GM21576 (cell line): ENCODE measurements at regions not wholly inside any gene's neighbourhood (a gene's known extent, or its start where the extent isn't known, plus 50 kb on each side); places are given as distances from the start of the nearest gene placed in this dataset.
"Not testable (repeated sequence)": the region's sequence is repeated elsewhere in the genome, so short reads cannot be mapped to it uniquely, and the experiment has no call there.

Source experiments
- ATAC-seq: cut with Tn5 transposase; IDR thresholded peaks from one replicate; pipeline ENCODE4 v1.9.1; 2021; ENCODE audit warnings: mild to moderate bottlenecking, moderate library complexity; ENCODE audit not compliant: unreplicated experiment

DNA sequence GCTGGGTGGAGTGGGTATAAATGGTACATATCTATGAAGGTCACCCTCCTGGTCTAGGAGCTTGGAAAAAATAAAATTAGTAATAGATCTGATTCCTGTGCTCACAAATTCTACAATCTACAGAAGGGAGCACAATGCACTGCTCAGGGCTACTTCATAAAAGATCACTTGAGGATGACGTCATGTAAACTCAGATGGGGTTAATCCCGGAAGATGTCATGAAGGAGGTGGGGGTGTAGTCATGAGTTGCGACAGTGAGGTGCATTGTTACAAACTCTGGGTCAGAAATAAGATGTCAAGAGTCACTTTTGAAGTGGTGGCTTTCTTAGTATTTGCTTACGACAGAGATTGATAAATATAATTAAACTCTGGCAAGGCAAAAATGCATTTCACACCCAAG is 68.2 kb downstream of the LHX9 start:
- ATAC-seq, result no peak

DNA sequence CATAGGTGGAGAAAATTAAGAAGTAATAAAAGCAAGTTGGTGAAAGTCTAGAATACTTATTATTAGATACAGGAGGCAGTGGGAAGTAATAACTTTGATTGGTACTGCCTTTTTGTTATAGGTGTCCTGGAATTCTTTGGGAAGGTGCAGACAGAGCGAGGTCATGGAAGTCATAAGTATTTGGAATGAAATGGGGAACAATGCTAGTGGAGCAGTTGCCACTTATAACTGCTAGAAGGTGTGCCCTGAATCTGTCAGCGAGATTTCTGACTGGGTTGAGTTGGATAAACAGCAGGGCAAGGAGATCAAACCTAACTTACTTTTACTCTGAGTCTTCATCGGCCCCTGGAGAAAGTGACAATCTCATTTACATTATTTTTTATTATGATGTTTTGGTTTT is 69.6 kb downstream of the LHX9 start:
- no peak for ATAC-seq

DNA sequence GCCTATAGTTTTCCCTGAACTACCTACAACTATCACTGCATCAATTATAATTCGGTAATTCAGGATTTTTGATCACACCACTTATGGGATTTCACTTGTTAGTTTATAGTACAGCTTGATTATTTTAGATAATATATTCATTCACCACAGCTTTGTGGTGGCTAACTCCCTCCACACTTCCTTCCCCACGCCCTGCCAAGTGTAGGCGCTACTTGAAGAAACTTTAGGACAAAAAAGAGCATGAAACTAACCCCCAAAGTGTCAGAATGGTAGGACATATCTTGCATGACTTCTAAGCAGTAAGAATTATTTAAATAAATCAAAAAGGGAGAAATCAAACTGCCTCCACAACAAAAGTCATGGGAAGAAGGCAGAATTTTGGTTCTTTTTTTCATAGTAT is 70.1 kb downstream of the LHX9 start:
- ATAC-seq, result no peak

DNA sequence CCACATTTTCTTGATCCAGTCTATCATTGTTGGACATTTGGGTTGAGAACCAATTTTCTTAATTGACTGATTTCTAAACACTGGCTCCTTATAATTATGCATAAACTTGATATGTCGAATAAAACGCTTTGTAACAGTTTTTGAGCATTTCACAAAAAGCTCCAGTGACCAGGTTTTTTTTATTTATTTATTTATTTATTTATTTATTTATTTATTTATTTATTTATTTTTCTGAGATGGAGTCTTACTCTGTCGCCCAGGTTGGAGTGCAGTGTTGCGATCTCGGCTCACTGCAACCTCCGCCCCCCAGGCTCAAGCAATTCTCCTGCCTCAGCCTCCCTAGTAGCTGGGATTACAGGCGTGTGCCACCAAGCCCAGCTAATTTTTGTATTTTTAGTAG is 71.4 kb downstream of the LHX9 start:
- not testable (repeated sequence) for ATAC-seq

DNA sequence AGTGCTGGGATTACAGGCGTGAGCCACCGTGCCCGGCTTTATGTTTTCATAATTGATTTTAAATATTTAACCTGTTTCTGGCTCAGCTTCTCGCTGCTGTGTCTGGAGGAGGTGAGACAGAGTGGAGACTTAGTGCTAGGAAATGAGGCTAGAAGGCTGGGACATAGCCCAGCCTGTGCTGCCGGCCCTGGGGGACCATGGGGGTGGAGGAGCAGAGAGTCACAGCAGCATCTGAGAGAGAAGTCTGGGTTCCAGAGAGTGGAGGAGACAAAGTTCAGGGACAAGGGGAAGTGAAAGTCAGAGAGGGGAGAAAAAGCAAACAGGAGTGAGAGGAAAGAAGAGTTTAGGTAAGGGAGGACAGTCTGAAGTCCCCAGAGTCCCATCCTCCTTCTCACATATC is 71.9 kb downstream of the LHX9 start:
- ATAC-seq, result no peak

DNA sequence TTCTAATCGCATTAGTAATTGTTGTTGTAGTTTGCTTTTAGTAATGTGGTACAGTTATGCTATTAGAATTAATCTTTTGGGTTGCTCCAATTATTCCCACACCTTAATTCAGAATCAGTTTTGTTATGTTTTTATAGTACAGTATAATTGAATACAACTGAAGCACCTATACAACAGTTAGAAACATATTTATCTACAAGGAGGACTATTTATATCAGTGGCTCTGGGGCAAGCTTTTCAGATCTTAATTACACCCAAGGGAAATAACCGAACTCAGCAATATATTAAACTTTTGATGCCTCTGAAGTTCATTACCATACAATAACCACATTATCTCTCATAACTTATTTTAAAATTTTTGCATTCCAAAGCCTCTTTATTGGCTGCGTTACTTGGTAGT is 74.4 kb downstream of the LHX9 start:
- no peak for ATAC-seq

DNA sequence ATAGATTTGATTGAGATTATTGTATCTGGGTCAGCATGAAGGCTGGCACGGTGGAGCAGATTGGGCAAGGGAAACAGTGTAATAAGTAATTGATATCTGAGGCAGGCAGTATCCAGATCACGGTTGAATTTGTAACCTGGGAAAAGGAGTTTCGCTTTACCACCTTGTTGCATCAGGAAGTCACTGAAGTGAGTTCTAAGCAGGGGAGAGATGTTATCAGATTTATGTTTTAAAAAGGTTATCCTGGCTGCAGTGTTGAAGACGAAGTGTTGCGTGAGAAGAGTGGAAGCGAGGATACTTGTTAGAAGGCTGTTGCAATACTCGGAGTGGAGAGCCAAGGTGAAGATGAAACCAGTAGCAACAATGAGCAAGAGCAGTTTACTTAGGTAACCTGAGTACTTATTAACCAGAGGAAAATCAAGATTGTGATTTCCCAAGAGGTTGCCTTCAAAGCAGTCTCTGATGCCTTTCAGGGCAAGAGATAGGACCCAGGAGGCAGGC is 77.8 kb downstream of the LHX9 start:
- no peak for ATAC-seq

DNA sequence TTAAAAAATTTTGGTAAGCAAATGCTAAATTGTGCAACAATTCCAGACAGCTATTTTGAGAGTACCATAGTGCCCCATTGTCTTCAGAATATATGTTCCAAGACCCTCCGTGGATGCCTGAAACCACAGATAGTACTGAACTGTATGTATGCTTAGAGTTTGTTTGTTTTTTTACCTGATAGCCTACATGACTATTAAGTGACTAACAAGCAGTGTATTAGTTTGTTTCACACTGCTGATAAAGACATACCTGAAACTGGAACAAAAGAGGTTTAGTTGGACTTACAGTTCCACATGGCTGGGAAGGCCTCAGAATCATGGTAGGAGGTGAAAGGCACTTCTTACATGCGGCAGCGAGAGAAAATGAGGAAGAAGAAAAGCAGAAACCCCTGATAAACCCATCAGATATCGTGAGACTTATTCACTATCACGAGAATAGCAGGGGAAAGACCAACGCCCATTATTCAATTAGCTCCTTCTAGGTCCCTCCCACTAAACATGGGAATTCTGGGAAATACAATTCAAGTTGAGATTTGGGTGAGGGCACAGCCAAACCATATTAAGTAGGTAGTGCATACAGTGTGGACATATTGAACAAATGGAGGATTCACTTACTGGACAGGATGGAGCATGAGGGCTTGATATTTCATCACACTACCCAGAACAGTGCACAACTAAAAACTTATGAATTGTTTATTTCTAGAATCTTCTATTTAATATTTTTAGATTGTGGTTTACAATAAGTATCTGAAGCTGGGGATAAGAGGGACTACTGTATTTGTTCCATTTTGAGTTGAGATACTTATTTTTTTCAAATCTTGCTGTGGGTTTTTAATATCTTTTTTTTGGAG is 78.5 kb downstream of the LHX9 start:
- no peak for ATAC-seq

DNA sequence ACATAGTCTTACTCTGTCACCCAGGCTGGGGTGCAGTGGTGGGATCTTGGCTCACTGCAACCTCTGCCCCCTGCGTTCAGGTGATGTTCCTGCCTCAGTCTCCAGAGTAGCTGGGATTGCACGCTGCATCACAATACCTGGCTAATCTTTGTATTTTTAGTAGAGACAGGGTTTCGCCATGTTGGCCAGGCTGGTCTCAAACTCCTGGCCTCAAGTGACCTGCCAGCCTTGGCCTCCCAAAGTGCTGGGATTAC is 79.0 kb downstream of the LHX9 start:
- ATAC-seq, result not testable (repeated sequence)

DNA sequence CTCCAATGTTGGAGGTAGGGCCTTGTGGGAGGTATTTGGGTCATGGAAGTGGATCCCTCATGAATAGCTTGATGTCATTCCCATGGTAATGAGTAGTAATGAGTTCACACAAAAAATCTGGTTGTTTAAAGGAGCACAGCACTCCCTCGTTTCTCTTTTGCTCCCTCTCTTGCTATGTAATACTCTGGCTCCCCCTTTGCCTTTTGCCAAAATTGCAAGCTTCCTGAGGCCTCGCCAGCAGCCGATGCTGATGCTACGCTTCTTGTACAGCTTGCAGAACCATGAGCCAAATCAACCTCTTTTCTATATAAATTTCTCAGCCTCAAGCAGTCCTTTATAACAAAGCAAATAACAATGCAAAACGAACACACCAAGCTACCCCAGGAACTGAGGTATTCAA is 80.9 kb downstream of the LHX9 start:
- ATAC-seq, result no peak

DNA sequence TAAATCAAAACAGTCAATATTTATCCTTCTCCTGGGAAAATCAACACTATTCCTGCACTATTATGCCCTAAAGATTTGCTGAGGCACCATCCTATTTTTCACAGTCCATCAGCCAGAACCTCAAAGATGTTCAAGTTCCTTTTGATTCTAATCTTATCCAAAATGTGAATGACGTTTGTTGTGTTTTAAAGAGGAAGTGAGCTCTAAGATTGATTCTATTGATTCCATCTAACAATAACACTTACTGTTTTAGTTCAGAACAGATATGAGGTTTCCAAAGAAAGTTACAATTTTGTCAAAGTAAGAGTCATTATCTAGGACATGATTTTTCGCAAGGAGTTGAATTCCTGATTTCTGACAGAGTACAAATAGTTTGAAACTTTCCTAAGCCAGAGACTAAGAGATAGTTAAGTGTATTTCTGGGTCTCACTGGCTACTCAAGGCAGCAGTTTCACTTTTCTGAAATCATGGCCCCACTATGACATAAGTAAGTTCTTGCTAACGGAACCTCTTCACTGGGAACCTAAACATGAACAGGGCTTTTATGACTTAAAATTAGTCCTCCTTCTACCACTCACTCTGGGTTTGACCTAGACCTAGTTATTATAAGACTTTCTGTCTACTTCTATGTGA is 84.7 kb downstream of the LHX9 start:
- no peak for ATAC-seq

DNA sequence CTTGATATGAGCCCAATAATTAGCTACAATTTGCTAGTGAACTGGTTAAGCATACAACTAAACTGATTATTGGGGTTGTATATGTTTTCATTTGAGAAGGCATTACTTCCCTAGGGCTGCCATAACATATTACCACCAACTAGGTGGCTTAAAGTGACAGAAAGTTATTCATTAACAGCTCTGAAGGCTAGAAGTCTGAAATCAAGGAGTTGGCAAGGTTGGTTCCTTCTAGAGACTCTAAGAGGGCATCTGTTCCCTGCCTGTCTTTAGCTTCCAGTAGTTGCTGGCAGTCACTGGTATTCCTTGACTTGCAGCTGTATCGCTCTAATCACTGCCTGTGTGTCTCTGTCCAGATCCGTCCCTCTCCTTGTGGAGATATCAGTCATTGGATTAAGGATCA is 86.3 kb downstream of the LHX9 start:
- no peak for ATAC-seq

DNA sequence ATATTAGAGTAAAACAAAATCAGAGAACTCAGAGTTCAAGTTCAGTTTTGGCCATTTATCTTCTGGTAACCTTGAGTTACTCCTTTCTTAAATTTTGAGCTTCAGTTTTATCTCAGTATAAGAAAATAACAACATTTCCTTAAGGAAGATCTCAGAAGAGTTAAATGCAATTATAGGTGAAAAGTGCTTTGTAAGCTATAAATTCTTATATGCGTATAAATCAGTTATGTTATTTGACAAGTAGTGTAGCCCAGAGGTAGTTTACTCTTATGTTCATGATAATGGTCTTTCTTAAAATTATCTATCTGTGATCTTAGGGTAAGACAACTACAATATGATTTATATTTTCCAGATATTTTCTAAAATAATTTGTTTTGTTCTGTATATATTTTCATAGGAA is 89.8 kb downstream of the LHX9 start:
- no peak for ATAC-seq

DNA sequence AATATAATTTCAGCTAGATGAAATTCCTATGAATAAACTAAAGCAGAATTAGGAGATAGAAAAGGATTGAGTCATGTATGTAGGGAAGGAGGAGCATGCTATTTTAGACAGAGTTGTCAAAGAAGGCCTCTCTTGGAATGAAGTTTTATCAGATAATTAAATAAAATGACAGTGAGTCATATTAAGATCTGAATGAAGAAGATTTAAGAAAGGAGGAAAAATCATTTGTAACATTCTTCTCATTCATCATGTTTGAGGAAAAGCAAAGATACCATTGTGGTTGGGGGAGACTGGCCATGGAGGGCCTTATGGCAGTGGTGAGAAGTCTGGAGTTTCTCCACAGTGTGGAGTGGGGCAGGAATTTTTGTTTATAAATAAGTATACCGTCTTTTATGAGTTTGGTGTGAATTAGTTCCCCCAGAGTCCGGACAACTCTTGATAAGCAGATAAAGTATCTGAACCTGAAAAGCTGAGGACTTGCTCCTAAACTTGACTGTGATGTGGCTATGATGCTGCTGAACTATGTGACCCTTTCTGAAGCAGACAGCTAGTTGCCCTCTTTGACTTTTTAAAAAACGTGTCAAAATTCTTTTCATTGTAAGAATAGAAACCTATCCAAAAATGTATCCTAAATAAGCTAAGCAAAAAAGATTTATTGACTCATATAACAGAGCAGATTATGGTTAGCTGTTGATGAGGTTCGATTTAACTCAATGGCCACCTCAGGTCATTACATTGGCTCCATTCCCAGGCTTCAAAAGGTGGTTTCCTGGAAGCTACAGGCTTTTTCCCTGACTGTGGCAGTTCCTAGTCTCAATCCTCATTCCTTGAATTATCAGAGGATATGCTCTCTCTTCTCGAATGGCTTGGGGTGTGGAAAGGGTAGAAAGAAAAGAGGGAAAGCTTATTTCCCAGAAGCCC is 90.8 kb downstream of the LHX9 start:
- ATAC-seq, result no peak

DNA sequence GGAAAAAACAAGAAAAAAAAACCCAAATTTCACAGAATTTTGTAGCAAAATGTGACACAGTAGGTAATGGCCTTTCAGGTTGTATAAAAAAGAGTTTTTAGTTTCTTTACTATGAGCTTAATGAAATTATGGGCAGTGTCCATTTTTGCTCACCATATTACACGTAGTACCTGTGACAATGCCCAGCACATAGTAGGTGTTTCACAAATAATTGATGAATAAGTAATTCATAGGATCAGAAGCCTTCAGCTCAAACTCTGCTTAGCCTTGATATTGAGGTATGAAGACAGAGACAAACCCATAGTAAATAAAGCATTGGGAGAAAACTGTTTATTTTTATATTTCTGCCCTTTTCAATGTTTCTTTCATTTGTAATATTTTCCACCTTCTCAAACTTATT is 97.2 kb downstream of the LHX9 start:
- no peak for ATAC-seq

DNA sequence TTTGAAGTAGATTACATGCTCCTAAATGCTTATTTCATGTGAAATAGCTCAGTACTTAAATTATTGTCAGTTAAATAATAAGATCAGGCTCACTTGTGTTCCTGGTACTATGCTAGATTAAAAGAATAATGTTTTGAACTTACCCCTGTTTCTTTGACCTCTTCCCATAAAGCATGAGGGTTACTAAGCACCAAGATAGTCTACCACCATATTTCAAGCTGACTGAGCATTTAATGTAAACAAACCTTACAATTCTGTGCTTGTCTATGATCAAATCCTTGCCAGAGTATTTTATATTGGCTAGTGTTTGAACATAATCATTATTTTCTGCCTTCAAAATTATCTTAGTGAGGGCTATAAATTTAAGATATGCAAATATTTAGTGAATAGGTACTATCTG is 98.1 kb downstream of the LHX9 start:
- ATAC-seq, result no peak

DNA sequence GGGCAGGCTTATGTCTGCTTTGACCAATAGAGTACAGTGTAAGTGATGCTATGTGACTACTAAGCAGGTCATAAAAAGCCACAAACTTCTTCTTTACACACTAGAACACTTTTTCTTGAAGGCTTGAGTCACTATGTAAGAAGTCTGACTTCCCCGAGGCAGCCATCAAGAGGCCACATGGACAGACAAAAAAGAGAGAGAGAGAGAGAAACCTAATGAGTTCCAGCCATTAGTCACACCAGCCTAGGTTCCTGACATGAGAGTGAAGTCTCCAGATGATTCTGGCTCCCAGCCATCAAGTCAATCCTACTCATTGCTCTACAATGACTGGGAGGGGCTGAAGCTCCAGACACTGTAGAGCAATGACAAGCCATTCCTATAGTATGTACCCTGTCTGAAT is 101.4 kb downstream of the LHX9 start:
- no peak for ATAC-seq

DNA sequence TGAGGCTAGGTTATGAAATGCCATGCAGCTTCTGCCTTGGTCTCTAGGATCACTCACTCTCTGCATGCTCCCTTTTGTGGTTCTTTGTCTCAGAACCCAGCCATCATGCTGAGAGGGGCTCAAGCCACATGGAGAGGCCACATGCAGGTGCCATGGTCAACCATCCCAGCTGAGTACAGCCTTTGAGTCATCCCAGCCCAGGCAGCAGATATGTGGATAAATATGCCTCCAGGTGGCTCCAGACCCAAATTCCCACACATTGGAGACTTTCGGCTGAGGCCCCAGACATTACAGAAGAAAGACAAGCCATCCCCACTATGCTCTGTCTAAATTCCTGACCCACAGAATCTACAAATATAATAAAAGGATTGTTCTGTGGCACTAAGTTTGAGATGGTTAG is 102.0 kb downstream of the LHX9 start:
- ATAC-seq, result no peak

DNA sequence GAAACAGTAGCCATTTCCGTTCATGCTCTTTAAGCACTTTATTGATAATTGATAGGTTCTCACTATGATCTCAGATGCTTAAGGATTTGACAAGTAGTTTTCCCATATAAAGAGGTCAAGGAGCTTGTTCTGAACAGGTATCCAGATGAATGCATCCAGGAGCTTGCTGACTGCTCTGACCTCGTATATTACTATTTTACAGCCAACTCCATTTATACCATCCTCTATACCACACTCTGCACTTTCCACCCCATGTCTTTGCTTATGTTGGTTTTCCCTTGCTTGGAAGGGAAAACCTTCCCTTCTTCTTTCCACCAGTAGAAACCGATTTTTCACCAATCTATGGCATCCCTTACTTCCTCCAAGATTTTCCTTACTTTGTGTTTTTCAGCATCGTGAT is 107.2 kb downstream of the LHX9 start:
- ATAC-seq, result no peak

DNA sequence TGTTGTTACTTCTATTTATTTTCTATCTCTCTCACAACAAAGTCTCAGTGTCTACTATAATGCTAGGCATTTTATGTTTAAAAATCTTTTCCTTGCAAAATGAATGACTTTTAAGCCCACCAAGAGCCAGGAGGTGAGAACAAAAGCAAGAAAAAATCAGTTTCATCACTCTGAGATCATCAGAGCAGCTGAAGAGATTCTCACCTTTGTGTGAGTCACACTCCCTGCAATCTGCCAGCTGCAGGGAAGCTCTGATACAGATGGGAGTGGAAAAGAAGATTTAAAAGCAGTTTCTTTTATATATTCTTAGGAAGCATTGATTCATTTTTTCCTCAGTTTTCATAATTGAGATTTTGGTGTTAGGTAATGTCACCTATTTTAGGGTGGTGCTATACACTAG is 107.6 kb downstream of the LHX9 start:
- no peak for ATAC-seq

DNA sequence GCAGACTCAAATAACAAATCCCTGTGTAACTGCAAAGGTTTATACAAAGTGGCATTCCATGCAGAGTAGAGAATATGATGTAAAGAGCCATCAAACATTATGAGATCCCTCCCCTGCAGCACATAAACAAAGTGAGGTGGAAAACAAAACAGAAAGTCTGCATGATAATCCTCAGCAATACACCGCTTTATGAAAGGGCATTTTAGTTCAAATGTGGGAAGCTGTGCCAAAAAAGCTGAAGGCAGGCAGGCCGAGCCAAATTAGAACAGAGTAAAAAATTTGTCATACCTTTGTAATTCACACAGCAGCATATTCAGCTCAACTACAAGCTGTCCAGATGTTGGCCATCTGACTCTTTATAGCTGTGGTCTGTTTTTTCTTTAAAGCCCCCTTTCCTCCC is 113.5 kb downstream of the LHX9 start:
- no peak for ATAC-seq

DNA sequence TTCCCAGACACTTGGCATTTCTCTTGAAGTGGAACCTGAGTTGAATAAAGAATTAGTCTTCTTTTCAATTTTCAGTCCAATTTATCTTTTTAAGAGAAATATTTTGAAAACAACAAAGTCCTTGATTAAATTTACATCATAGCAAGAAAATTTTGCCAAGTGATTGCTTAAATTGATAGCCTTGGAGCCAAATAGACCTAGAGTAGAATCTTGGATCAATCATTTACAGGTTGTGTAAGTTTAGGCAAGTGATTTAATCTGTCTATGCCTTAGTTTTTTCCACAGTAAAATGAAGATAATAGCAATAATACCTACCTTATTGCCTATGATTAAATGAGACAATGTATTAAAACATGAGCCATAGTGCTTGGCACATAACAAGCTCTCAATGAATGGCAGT is 113.9 kb downstream of the LHX9 start:
- no peak for ATAC-seq
